Brain microvascular endothelial cell (primary cell): ENCODE measurements at regions not wholly inside any gene's neighbourhood (a gene's known extent, or its start where the extent isn't known, plus 50 kb on each side); places are given as distances from the start of the nearest gene placed in this dataset.

Experiments used
- DNase-seq: peaks from one replicate; pipeline ENCODE4 v3.0.0-alpha.2; 2020
- H3K27ac ChIP-seq: fragments of 250-450 bp; sonication (Bioruptor Pico); 2 replicates; pipeline ENCODE4 v1.5.1; 2020; ENCODE audit warnings: mild to moderate bottlenecking, moderate library complexity
- H3K27me3 ChIP-seq: fragments of 250-450 bp; sonication (Bioruptor Pico); replicated peaks from 2 replicates; pipeline ENCODE4 v1.5.1; 2020; ENCODE audit warnings: mild to moderate bottlenecking
- H3K36me3 ChIP-seq: fragments of 250-450 bp; sonication (Bioruptor Pico); replicated peaks from 2 replicates; pipeline ENCODE4 v1.5.1; 2020; ENCODE audit warnings: mild to moderate bottlenecking
- H3K4me3 ChIP-seq: 2 replicates; pipeline ENCODE4 v1.5.1; 2011; ENCODE audit warnings: low read depth, mild to moderate bottlenecking, control low read depth, low read length, moderate library complexity
- CTCF ChIP-seq: IDR thresholded peaks from 2 replicates; pipeline ENCODE4 v1.5.1; 2011; ENCODE audit warnings: low read depth, mild to moderate bottlenecking, moderate library complexity, low read length, control low read depth, inconsistent platforms; ENCODE audit errors: missing control alignments
- in situ Hi-C: cut with HindIII; loops from 2 replicates; pipeline ENCODE4 v1.10.0; 2017; ENCODE audit warnings: low sequenced_read_pairs, low pct_ligation_motif_present

GRCh38 chr14:56056031-56056430 is 62.2 kb upstream of the PELI2 start:
- DNase-seq: no peak
- Histone ChIP-seq H3K27ac (no peak overlapping the region), H3K27me3 (no peaks in the 10 kb centered on the region), H3K36me3 (no peaks in the 10 kb centered on the region), H3K4me3 (no peak overlapping the region)
- in situ Hi-C loops: no loop called here
- TF ChIP-seq CTCF: no peak

DNA sequence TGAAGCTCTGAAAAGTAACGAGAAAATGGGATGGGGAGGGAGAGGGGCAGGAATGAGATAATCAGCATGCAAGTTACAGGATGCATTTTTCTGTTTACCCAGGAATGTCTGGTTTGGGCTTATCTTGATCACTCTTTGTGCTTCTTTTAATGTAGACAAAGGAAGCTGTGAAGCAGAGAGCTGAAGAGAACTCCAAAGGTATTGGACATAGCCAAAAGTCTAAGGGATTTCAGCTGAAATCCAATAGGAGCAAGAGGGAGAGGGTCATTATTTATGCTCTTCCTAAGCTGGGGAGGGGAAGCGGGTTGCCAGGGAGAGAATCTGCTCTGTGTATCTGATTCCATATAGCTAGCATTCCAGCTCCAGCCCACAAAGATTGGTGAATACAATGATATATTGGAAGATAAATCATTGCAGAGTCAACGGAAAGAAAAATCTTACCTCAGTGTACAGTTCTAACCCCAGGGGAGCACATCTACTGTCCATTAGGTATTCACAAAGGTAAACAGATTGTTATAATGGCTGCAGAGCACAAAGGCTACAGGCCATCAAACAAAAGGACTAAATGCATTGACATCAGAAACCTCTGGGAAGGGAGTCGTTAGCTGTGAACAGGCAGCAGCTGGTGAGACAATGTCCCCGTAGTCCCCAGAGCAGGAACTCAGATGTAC is 61.0 kb upstream of the PELI2 start:
- Histone ChIP-seq H3K27ac (no peak overlapping the region), H3K4me3 (no peak overlapping the region), H3K27me3 (no peaks in the 10 kb centered on the region), H3K36me3 (no peaks in the 10 kb centered on the region)
- in situ Hi-C loops: no loop called here
- DNase-seq: no peak
- TF ChIP-seq CTCF: no peak

GRCh38 chr14:56057767-56058166 is 60.4 kb upstream of the PELI2 start:
- in situ Hi-C loops: no loop called here
- H3K27ac ChIP-seq: no peak overlapping the region
- H3K27me3 ChIP-seq: no peaks in the 10 kb centered on the region
- no peak for TF ChIP-seq CTCF
- DNase-seq: no peak
- no peak overlapping the region for H3K4me3 ChIP-seq
- H3K36me3 ChIP-seq: no peaks in the 10 kb centered on the region

DNA sequence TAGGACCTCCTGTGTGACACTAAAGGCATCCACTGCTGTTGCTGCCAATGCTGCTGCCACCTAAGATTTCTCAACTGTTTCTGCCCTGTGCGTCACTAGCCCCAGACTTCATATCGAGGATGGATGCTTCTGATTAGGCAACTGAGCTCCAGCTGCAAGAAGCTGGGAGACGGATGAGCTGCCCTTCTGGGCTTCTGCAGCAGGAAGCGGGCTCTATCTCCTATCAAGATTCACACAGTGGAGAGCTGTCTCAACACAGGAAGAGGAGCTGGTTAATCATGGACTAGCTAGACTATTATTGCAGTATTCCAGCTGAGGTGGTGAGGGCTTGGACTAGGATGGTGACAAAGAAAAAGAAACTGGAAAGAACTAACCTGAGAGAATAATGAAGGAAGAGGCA is 59.2 kb upstream of the PELI2 start:
- Histone ChIP-seq H3K4me3 (no peak overlapping the region), H3K27ac (no peak overlapping the region), H3K27me3 (no peaks in the 10 kb centered on the region), H3K36me3 (no peaks in the 10 kb centered on the region)
- in situ Hi-C loops: no loop called here
- no peak for TF ChIP-seq CTCF
- no peak for DNase-seq

DNA sequence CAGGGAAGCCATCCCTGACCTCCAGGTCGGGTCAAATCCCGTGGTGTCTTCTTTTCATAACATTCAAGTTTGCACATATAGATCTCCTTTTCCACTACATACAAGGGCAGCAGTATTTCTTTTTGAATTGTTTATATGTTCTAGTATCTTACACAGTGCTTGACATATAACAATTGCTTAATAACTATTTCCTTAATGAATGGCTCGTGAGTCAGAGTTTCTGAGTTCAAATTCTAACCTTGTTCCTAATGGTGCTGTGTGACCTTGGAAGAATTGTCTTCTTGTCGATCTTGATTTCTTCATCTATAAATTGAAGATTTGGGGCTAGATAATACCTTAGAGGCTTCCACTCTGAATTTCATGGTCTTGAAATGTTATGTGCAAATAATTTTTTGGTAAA is 57.2 kb upstream of the PELI2 start:
- no peak for TF ChIP-seq CTCF
- in situ Hi-C loops: no loop called here
- no peak overlapping the region for H3K4me3 ChIP-seq
- DNase-seq: no peak
- no peak overlapping the region for H3K27ac ChIP-seq
- no peaks in the 10 kb centered on the region for H3K27me3 ChIP-seq
- H3K36me3 ChIP-seq: no peaks in the 10 kb centered on the region

GRCh38 chr14:56063131-56063530 is 55.1 kb upstream of the PELI2 start:
- DNase-seq: no peak
- TF ChIP-seq CTCF: no peak
- Histone ChIP-seq H3K36me3 (no peaks in the 10 kb centered on the region), H3K27ac (no peak overlapping the region), H3K27me3 (no peaks in the 10 kb centered on the region), H3K4me3 (no peak overlapping the region)
- in situ Hi-C loops: no loop called here
